ENCODE measurements at regions not wholly inside any gene's neighbourhood (a gene's known extent, or its start where the extent isn't known, plus 50 kb on each side); places are given as distances from the start of the nearest gene placed in this dataset.

DNA sequence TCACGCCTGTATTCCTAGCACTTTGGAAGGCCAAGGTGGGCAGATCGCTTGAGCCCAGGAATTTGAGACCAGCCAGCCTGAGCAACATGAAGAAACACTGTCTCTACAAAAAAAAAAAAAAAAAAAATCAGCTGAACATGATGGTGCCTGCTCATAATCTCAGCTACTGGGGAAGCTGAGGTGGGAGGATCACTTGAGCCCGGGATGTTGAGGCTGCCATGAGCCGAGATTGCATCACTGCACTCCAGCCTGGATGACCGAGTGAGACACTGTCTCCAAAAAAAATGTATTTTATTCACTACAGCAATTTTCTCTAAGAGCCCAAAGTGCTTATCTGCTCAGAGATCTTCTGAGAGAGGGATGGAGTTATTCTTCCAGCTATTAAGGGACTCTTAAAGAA is 215.8 kb upstream of the PPP3CA start:
- DNase-seq, result no peak

DNA sequence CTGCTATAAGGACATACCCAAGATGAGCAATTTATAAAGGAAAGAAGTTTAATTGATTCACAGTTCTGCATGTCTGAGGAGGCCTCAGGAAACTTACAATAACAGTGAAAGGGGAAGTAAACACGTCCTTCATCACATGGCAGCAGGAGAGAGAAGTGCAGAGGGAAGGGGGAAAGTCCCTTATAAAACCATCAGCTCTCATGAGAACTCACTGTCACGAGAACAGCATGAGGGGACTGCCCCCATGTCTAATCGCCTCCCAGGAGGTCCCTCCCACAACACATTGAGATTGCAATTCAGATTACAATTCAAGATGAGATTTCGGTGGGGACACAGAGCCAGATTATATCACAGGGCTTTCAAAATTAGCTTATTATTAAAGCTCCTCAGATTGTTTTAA is 209.5 kb upstream of the PPP3CA start:
- peak in 1 of 2 donors; percentile 5 for DNase-seq

GRCh38 chr4:101555341-101555880 is 208.1 kb upstream of the PPP3CA start:
- no peak for DNase-seq

DNA sequence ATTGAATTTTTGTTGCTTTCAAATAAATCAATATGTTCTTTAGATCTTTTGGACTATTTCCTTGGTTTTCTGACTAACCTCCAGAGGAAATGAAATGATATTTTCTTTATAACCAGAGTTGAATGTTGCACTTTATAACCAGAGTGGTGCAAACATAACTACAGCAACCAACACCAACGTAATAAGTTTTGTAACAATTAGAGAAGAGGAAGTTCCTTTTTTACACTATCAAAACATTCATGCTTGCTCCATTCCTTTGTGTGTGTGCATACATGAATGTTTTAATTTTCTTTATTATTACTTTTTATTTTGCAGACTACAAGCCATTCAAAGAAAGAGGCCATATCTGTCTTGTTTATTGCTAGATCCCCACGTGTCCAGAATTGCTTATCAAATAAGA is 193.0 kb upstream of the PPP3CA start:
- DNase-seq, result no peak

DNA sequence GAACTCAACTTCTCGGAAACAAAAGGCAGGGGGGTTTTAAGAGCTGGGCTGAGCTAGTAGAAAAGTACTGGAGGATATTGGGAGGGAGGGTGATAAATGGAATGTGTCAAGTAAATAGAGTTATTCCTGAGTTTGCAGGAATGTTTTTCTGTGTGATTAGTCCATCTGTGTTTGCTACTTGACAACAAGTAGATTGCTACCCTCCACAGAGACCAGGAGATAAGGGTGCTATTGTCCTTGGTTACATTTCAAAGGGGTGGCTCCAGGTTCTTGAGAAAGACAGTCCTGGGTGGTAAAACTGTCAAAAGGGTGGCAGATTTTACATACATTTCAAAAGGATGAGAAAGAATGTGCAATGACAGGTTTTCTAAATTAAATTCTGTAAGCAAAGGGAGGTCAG is 181.2 kb upstream of the PPP3CA start:
- DNase-seq, result no peak

- DNase-seq, result peak; percentile 50 to 79
Measured at GRCh38 chr4:101527188-101527587, 179.9 kb upstream of the PPP3CA start.

GRCh38 chr4:101515566-101515965 is 168.2 kb upstream of the PPP3CA start:
- no peak for DNase-seq

DNA sequence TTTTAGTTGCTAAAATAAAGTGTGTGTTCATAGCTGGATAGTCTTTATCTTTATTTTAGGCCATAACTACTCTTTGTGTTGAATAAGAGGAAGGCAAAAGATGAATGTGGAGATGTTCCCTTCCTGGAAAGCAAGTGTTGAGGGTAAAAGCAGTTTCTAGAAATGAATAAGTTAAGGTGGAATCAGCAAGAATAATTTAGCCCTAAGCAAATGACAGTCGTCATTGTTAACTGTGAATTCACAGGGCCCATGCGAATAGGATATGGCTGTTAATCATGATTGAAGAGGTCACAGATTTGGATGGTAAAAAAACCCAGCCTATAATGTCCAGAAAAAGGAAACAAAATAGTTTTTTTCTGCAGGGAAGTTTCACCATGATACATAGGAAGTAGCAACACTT is 167.8 kb upstream of the PPP3CA start:
- DNase-seq, result no peak

DNA sequence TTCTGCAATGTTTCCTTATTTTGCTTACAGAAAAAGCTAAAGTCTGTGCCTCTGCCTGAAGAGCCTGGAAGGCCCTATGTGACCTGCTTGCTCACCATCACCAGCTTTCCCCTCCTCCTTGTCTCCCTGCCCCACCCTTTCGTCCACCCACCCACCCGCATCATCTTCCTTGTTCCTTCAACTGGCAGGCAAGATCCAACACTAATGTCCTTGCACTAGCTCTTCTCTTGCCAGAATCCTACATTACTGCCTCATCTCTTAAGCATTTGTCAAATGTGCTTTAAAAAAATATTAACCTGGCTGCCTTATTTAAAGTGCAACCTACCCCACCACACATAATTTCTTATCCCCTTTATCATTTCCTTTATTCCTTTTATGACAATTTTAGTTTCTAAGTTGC is 165.1 kb upstream of the PPP3CA start:
- no peak for DNase-seq

- DNase-seq, result no peak
Measured at GRCh38 chr4:101501421-101501820, 154.1 kb upstream of the PPP3CA start.

DNA sequence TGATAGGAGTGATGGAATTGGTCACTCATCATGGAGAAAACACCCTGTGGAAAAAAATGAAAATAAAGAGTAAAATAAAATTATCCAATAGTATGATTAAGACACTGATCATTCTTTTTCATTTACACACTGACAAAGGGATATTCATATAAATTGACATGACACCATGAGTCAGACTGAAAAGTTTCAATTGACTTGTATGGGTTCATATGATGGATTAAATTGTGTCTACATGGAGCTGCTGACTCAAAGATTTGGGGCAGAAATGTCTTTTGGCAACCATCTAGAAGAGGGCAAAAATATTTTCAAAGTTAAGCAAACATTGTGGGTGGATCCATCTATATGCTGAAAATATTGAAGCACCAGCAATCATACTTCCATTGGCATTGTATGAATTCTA is 153.4 kb upstream of the PPP3CA start:
- no peak for DNase-seq

DNA sequence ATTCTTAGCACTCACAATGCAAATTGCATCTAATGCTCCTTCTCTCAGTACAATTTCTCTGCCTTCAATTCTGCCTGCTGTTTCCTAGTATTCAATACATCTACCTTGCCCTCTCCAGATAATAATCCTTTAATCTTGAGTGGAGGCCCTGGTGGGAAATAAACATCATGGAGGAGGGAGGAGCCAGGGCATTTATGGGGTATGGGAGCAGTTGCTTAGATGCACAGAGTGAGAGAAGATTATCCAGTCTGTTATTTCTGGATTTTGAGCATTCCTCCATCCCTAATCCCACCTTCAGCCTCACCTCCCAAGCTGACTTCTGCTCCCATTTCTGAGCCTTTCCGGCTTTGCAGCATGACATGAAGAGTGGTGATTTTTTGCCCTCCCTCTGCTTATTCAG is 127.9 kb upstream of the PPP3CA start:
- DNase-seq, result no peak

DNA sequence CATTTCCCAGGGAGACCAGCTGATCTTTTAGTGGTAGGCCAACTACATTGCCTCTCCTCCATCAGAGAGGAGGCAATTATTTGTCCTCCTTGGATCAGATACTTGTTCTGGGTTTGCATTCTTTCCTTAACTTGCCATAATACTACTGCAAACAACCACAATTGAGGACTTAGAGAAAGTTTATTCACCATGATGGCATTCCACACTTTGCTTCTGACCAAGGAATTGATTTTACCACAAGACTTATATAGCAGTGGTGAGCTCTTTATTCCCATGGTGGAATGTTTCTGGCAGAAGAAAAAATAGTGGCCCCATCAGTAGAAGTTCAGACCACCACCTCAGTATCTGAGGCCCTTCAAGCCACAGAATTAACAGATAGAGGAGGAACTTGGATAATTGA is 123.9 kb upstream of the PPP3CA start:
- DNase-seq, result no peak

- no peak for DNase-seq
Measured at GRCh38 chr4:101464596-101464995, 117.3 kb upstream of the PPP3CA start.

DNA sequence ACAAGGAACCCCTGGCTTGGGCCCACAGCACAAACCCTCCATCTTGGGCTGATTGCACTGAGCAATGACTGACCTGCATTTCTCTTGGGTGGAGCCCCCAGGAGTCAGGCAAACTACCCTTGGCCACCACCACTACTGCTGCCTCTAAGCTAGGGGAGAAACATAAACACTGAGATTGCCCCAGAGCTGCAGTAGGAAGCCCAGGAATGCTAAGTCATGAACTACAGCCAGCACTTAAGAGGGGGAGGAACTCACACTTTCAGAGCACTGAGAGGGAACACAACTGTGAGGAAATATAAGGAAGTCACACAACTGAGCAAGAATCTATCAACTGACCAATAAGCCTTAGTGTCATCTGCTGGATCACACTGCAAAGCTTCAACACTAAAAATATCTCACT is 111.6 kb upstream of the PPP3CA start:
- DNase-seq, result no peak

DNA sequence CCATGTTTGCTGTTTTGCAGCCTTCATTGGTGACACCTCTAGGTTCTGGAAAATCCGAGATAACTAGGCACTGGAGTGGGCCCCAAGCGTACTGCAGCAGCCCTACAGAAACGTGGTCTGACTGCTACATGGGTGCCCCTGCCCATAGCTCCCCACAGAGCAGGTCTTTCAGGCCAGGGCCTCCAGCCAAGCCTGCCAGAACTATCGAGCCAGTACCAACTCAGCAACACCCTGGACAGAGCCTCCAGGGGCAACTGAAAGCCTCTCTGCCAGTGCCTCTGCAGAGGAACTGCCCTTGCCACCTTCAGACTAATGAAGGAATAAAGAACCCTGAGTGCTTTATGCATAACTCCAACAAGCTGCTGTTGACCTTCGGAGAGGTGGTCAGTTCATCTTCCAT is 111.1 kb upstream of the PPP3CA start:
- DNase-seq, result no peak

DNA sequence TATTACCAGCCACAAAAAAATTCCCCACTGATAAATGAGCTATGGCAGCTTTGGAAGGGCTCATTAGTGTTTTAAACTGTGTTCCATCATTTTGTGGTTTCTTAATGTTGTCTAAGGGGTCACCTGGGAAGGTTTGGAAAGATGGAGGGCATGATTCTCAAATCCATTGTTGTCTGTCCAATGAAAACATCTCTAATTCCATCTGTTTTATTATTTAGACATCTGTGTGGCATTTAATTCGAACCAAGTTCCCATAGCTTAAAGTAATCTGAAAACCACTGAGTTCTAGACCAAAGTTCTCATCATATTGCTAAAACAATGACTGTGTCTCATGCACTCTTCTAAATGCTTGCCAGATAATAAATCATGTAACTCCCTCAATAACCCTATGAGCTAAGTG is 103.8 kb upstream of the PPP3CA start:
- DNase-seq, result no peak

GRCh38 chr4:101441446-101441845 is 94.1 kb upstream of the PPP3CA start:
- no peak for DNase-seq

DNA sequence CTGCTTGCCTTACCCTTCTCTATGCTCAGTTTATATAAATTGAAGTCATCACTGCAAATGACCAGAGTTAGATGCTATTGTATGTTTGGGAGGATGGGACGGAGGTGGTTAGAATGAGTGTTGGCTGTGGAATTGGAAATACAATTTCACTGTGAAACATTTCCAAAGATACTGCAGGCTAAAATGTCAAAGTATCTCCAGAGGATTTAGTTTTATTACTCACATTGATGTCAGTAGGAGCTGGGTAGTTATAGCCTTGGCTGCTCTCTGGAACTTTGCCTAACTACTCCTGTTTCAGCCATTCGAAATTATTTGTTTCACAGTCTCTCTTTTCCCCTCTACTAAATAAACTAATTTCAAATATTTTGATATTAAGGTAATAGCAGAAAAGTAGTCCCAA is 92.6 kb upstream of the PPP3CA start:
- no peak for DNase-seq

GRCh38 chr4:101421386-101421785 is 74.1 kb upstream of the PPP3CA start:
- no peak for DNase-seq

GRCh38 chr4:101420661-101421060 is 73.3 kb upstream of the PPP3CA start:
- DNase-seq, result no peak

DNA sequence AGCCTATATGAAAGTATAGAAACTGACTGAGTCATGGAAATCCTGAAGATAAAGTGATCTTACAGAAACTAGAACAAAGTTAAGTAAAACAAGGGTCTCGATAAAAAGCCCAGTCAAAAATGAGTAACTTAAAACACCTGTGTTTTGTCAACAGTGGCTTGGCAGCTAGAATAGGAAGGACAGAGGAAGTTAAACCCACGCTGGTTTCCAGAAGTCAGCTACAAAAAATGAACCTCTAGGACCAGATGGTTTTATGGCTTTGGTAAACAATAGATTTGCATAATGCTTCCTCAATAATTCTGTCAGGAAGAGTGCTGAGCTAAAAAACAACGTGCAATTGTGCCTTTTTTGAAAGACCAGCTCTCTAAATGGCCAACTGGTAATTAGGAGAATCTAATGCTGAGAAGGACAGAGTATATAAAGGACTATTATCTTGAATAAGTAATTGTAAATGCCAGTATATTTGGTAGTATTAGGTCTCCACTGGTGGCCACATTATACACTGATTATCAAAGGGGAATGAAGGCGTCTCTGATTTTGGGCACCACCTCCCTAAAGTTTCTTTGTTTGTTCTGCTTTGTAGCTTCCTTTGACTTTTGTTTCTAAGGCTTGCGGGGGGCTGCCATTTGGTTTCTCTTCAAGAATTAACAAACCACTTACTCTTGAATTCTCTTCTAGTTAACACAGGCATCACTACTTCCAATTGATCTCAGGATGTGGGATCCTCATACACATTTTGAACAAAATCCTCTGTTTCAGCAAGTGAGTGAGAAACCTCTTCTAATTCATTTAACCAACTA is 72.2 kb upstream of the PPP3CA start:
- no peak for DNase-seq

GRCh38 chr4:101418466-101418865 is 71.1 kb upstream of the PPP3CA start:
- no peak for DNase-seq

DNA sequence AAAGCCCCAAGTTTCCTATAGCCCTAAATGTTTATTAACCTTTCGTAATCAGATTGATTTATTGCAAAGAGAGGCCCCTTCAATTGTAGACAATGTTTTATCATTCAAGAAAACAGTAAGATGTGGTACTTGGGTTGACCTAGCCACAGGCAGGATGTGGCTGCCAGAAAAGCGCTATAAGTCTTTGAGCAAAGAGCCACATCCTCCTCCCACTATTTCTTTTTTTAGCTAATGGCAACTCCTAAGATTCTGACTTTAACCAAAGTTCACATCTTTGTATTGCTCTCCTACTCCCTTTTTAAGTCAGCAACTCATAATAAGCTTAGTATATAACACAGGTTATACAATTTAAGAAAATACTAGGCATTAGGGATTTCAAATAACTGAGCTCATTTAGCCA is 70.7 kb upstream of the PPP3CA start:
- peak; percentile 24 to 67 for DNase-seq

GRCh38 chr4:101417046-101417445 is 69.7 kb upstream of the PPP3CA start:
- no peak for DNase-seq

Measured in CD4-positive, alpha-beta T cell treated with Interferon alpha-2 for 1 hour (primary cell).